GM06990 (cell line): ENCODE measurements at regions not wholly inside any gene's neighbourhood (a gene's known extent, or its start where the extent isn't known, plus 50 kb on each side); places are given as distances from the start of the nearest gene placed in this dataset.

Experiments used
- DNase-seq: peaks from one replicate; pipeline ENCODE4 v3.0.0-alpha.2; 2011; ENCODE audit not compliant: insufficient read length; ENCODE audit errors: extremely low read depth
- H3K27me3 ChIP-seq: replicated peaks from 2 replicates; pipeline ENCODE4 v1.6.0; 2011; ENCODE audit warnings: low read length; ENCODE audit not compliant: control insufficient read depth, insufficient read depth
- H3K36me3 ChIP-seq: 2 replicates; pipeline ENCODE4 v1.5.1; 2011; ENCODE audit warnings: low read length; ENCODE audit not compliant: control insufficient read depth, insufficient read depth
- H3K4me3 ChIP-seq: replicated peaks from 2 replicates; pipeline ENCODE4 v1.5.1; 2011; ENCODE audit warnings: low read depth, mild to moderate bottlenecking, control low read depth, low read length
- CTCF ChIP-seq: IDR thresholded peaks from 2 replicates; pipeline ENCODE4 v1.5.1; 2011; ENCODE audit warnings: low read length, control low read depth, mild to moderate bottlenecking, inconsistent platforms; ENCODE audit not compliant: insufficient read depth, poor library complexity, severe bottlenecking

- Histone ChIP-seq H3K4me3 (no peak overlapping the region), H3K27me3 (no peaks in the 10 kb centered on the region; the same call in 1 of the 2 replicates), H3K36me3 (no peaks in the 10 kb centered on the region)
- no peak for TF ChIP-seq CTCF
- no peak for DNase-seq
Observed at GRCh38 chr9:108093773-108094675, 604.5 kb upstream of the KLF4 start.

- no peaks in the 10 kb centered on the region for H3K36me3 ChIP-seq
- no peak for DNase-seq
- H3K4me3 ChIP-seq = no peak overlapping the region
- H3K27me3 ChIP-seq = no peaks in the 10 kb centered on the region
- no peak for TF ChIP-seq CTCF
Observed at GRCh38 chr9:108088916-108089315, 599.3 kb upstream of the KLF4 start.

- TF ChIP-seq CTCF = no peak
- DNase-seq = no peak
- no peaks in the 10 kb centered on the region for H3K36me3 ChIP-seq
- H3K4me3 ChIP-seq = no peak overlapping the region
- H3K27me3 ChIP-seq = no peaks in the 10 kb centered on the region
Observed at GRCh38 chr9:108087781-108088180, 598.2 kb upstream of the KLF4 start.

GRCh38 chr9:108086624-108087023 lies 597.1 kb upstream of the KLF4 start:
- TF ChIP-seq CTCF = no peak
- Histone ChIP-seq H3K27me3 (no peaks in the 10 kb centered on the region), H3K36me3 (no peaks in the 10 kb centered on the region), H3K4me3 (no peak overlapping the region)
- DNase-seq = no peak

- Histone ChIP-seq H3K27me3 (no peaks in the 10 kb centered on the region), H3K4me3 (no peak overlapping the region), H3K36me3 (no peaks in the 10 kb centered on the region)
- no peak for DNase-seq
- no peak for TF ChIP-seq CTCF
Observed at GRCh38 chr9:108085294-108085693, 595.7 kb upstream of the KLF4 start.

- no peaks in the 10 kb centered on the region for H3K36me3 ChIP-seq
- no peak for DNase-seq
- TF ChIP-seq CTCF = no peak
- no peaks in the 10 kb centered on the region; the same call in 1 of the 2 replicates for H3K27me3 ChIP-seq
- H3K4me3 ChIP-seq = no peak overlapping the region
Observed at GRCh38 chr9:108083796-108084352, 594.3 kb upstream of the KLF4 start.
